Activated B cell treated with CpG ODN at 0.5 μM for 24 hours (primary cell): ENCODE measurements at regions not wholly inside any gene's neighbourhood (a gene's known extent, or its start where the extent isn't known, plus 50 kb on each side); places are given as distances from the start of the nearest gene placed in this dataset.

Experiments used
- ATAC-seq: fragments of 200-7000 bp; cut with Tn5 transposase; one replicate; pipeline ENCODE4 v1.10.0; 2021; ENCODE audit warnings: low read depth, mild to moderate bottlenecking, moderate library complexity
- CTCF ChIA-PET: fragments of 350-600 bp; sonication (Branson Sonifier 250); formaldehyde crosslinking; loops from one replicate; lab custom pipeline; 2021; ENCODE audit warnings: antibody characterized with exemption; lab: Charles Lee
- POLR2A ChIA-PET: fragments of 350-600 bp; sonication (Branson Sonifier 250); formaldehyde crosslinking; loops from one replicate; lab custom pipeline; 2021; ENCODE audit warnings: antibody characterized with exemption; lab: Charles Lee
- DNase-seq: peaks from one replicate; pipeline ENCODE4 v3.0.0; 2022
- H3K27ac Mint-ChIP-seq: one replicate; pipeline ENCODE4 v1.8.0; 2020; ENCODE audit warnings: mixed read lengths
- H3K27me3 Mint-ChIP-seq: one replicate; pipeline ENCODE4 v1.8.0; 2021; ENCODE audit warnings: mixed read lengths
- H3K36me3 Mint-ChIP-seq: one replicate; pipeline ENCODE4 v1.8.0; 2021; ENCODE audit warnings: low read depth, mixed read lengths
- H3K4me1 Mint-ChIP-seq: one replicate; pipeline ENCODE4 v1.8.0; 2021; ENCODE audit warnings: mixed read lengths
- H3K4me3 Mint-ChIP-seq: one replicate; pipeline ENCODE4 v1.8.0; 2020; ENCODE audit warnings: mild to moderate bottlenecking, mixed read lengths
- H3K9me3 Mint-ChIP-seq: one replicate; pipeline ENCODE4 v1.8.0; 2020; ENCODE audit warnings: mixed read lengths
- intact Hi-C: fragments of 100-400 bp; cut with micrococcal nuclease; formaldehyde crosslinking; loops from one replicate; pipeline ENCODE4 v1.15.1; 2024
- TF ChIP-seq, protein P1 (sequence below): fragments of 200-600 bp; IDR thresholded peaks from one replicate; pipeline ENCODE4 v1.8.0; 2022; ENCODE audit warnings: antibody characterized with exemption, mild to moderate bottlenecking

DNA sequence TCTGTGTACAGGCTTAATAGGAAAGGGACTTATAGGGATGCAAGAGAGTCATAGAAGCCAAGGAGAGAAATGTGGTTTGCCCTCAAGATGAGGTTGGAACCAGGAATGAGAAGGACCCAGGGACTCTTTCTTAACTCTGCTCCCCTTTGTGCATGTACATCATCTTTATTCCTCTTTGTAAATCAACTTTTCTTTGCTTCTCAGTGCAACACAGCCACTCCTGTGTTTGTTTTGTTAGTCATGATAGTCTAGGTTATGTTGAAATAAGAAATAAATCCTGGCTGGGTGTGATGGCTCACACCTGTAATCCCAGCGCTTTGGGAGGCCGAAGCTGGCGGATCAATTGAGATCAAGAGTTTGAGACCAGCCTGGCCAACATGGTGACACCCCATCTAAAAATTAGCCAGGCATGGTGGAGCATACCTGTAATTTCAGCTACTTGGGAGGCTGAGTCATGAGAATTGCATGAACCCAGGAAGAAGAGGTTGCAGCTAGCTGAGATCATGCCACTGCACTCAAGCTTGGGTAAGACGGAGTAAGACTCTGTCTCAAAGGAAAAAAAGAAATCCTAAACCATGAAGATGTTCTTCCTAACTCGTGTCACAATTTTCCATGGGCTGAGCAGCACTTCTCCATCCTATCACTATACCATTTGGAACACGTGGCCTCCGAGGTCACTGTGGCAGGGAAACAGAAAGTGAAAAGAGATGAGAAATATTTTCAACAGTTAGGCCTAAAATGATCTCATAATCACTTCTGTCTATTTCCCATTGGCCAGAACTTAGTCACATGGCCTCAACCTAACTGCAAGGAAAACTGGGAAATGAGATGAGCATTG, 73.0 kb upstream of the TMEM17 start:
- ChIA-PET POLR2A (no interaction called here), CTCF (no interaction called here)
- ATAC-seq (no peak), DNase-seq (no peak)
- no peak overlapping the region for H3K27ac Mint-ChIP-seq
- TF ChIP-seq, protein P1, sequence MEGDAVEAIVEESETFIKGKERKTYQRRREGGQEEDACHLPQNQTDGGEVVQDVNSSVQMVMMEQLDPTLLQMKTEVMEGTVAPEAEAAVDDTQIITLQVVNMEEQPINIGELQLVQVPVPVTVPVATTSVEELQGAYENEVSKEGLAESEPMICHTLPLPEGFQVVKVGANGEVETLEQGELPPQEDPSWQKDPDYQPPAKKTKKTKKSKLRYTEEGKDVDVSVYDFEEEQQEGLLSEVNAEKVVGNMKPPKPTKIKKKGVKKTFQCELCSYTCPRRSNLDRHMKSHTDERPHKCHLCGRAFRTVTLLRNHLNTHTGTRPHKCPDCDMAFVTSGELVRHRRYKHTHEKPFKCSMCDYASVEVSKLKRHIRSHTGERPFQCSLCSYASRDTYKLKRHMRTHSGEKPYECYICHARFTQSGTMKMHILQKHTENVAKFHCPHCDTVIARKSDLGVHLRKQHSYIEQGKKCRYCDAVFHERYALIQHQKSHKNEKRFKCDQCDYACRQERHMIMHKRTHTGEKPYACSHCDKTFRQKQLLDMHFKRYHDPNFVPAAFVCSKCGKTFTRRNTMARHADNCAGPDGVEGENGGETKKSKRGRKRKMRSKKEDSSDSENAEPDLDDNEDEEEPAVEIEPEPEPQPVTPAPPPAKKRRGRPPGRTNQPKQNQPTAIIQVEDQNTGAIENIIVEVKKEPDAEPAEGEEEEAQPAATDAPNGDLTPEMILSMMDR: no peak
- H3K36me3 Mint-ChIP-seq: no peaks in the 10 kb centered on the region
- H3K27me3 Mint-ChIP-seq: peaks cover 3% of the 10 kb centered on the region
- H3K4me1 Mint-ChIP-seq: no peaks in the 10 kb centered on the region
- peaks cover 2% of the 10 kb centered on the region for H3K9me3 Mint-ChIP-seq
- no peak overlapping the region for H3K4me3 Mint-ChIP-seq
- intact Hi-C loops: no loop called here

DNA sequence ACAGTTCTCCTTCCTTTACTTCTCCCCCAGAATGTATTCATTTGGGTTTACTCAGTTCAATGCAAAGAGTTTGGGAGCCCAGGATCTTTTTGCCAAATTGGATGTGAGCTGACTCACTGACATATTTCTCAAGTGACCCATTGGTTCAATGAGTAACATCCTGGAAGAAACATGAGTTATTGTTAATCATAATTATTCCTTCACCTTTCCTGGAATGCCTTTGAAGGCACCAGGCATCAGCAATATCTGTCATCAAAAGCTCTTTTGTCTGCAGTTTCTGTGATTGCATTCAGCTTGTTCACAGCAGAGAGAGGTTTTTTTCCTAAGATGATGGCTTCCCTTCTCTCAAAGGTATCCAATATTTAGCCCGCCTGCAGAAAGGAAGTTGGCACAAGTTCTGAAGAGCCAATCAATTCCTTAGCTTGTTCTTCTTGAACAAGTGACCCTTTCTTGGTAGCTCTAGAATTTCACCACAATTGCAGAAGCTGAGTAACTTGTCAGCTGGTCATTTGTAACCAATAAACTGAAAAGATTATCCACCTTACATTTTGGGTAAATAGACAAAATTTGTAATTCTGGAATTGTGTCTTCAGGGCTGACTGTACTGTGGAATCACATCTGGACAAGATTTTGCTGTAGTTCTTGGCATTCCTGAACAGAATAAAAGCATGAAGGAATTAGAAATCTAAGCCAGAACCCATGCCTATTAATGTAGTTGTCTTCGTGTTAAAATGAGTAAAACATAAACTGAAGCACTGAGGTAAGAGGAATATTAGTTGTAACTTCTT, 72.2 kb upstream of the TMEM17 start:
- no peak overlapping the region for H3K4me3 Mint-ChIP-seq
- ATAC-seq (no peak), DNase-seq (no peak)
- H3K36me3 Mint-ChIP-seq: no peaks in the 10 kb centered on the region
- no peaks in the 10 kb centered on the region for H3K9me3 Mint-ChIP-seq
- peaks cover 3% of the 10 kb centered on the region for H3K27me3 Mint-ChIP-seq
- H3K4me1 Mint-ChIP-seq: no peaks in the 10 kb centered on the region
- no peak overlapping the region for H3K27ac Mint-ChIP-seq
- TF ChIP-seq, protein P1: no peak
- ChIA-PET POLR2A (no interaction called here), CTCF (no interaction called here)
- intact Hi-C loops: no loop called here

DNA sequence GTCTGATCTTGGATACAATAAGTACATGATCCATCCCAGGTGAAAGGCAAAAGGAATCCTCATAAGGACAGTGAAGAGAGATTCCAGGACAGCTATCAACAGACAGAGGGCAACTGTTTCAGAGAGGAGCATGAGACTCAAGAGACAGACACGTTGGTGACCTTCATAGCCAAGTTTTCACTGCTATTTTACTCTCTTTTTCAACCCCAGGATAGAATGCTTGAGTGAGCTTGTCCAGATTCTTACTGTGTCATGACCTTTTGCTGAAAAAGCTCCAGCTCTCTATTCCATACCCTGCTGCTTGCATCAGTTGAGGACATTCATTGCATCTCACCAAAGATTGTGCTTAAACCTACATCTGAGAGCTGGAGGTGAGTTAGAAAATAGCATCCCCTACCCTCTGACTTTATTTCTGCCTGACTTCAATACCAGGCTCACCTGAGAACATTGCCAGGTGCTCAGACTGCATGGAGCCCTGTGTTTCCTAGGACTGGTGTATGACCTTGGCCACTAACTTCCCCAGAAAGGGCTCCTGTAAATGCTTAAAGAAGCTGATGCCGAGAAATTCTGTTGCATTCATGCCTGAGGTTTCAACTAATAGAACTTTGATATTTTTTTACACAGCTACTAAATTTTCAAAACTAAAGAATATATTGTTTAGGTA, 70.4 kb upstream of the TMEM17 start:
- ATAC-seq (no peak), DNase-seq (no peak)
- CTCF ChIA-PET: no interaction called here
- H3K4me3 Mint-ChIP-seq: no peak overlapping the region
- POLR2A ChIA-PET: no interaction called here
- no peaks in the 10 kb centered on the region for H3K4me1 Mint-ChIP-seq
- H3K9me3 Mint-ChIP-seq: no peaks in the 10 kb centered on the region
- intact Hi-C loops: no loop called here
- TF ChIP-seq, protein P1: no peak
- no peak overlapping the region for H3K27ac Mint-ChIP-seq
- H3K36me3 Mint-ChIP-seq: no peaks in the 10 kb centered on the region
- peaks cover 7% of the 10 kb centered on the region for H3K27me3 Mint-ChIP-seq

DNA sequence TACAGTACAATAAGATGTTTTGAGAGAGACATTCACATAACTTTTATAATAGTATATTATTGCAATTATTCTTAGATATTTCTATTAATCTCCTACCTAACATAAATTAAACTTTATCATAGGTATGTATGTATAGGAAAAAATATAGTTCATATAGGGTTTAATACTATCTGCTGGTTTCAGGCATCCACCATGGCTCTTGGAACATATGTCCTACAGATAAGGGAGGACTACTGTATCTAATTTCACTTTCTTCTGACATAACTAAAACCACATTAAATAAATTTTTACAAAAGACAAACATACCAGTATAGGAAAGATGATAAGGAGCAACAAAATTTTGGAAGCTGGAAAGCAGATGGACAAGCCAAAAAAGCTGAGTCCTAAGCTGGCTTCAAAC, 67.9 kb upstream of the TMEM17 start:
- H3K36me3 Mint-ChIP-seq: no peaks in the 10 kb centered on the region
- H3K27ac Mint-ChIP-seq: no peak overlapping the region
- DNase-seq (no peak), ATAC-seq (no peak)
- peaks cover 16% of the 10 kb centered on the region for H3K27me3 Mint-ChIP-seq
- intact Hi-C loops: no loop called here
- H3K4me1 Mint-ChIP-seq: peaks cover 4% of the 10 kb centered on the region
- no peaks in the 10 kb centered on the region for H3K9me3 Mint-ChIP-seq
- ChIA-PET POLR2A (interaction anchor here (0.6 kb wide), 1 partner anchor 904 kb away, joined by 3 read pairs; no protein-coding TSS in a partner anchor), CTCF (no interaction called here)
- H3K4me3 Mint-ChIP-seq: no peak overlapping the region
- TF ChIP-seq, protein P1: no peak
